Uterus (tissue), 3 donors: ENCODE measurements at regions not wholly inside any gene's neighbourhood (a gene's known extent, or its start where the extent isn't known, plus 50 kb on each side); places are given as distances from the start of the nearest gene placed in this dataset.

ENCODE experiments used
- DNase-seq, 2 donors: peaks; one replicate each; pipeline ENCODE4 v3.0.0-alpha.2; 2019 to 2020
- H3K27ac ChIP-seq, 2 donors: fragments of 200-600 bp; sonication (generic); 1 replicate in 1 of 2; 2 replicates in 1 of 2; pipeline ENCODE4 v1.5.1; 2016 to 2018
- H3K27me3 ChIP-seq, 2 donors: fragments of 200-600 bp; sonication (generic); one replicate each; pipeline ENCODE4 v1.5.1; 2018 to 2019; ENCODE audit warnings: control low read depth in 1 of 2
- H3K36me3 ChIP-seq, 2 donors: fragments of 200-600 bp; sonication (generic); one replicate each; pipeline ENCODE4 v1.5.1; 2019; ENCODE audit warnings: control low read depth in 1 of 2
- H3K4me1 ChIP-seq, 2 donors: fragments of 200-600 bp; sonication (generic); one replicate each; pipeline ENCODE4 v1.5.1; 2018 to 2019; ENCODE audit warnings: control low read depth in 1 of 2
- H3K4me3 ChIP-seq, 2 donors: fragments of 200-600 bp; sonication (generic); 1 replicate in 1 of 2; 2 replicates in 1 of 2; pipeline ENCODE4 v1.5.1; 2018 to 2019; ENCODE audit warnings: mild to moderate bottlenecking in 1 of 2
- H3K9me3 ChIP-seq, 2 donors: fragments of 200-600 bp; sonication (generic); one replicate each; pipeline ENCODE4 v1.5.1; 2019; ENCODE audit warnings: control low read depth in 1 of 2
- CTCF ChIP-seq, 4 experiments: fragments of 200-600 bp in 2 of 4; fragments of 450-650 bp in 2 of 4; sonication (generic) in 2 of 4; IDR thresholded peaks; one replicate each; pipeline ENCODE4 v1.5.1; 2016 to 2019; ENCODE audit warnings: antibody characterized with exemption in 4 of 4, mild to moderate bottlenecking in 2 of 4, moderate library complexity in 1 of 4
- POLR2A ChIP-seq, 2 donors: fragments of 450-650 bp; IDR thresholded peaks; one replicate each; pipeline ENCODE4 v1.6.1; 2016; ENCODE audit warnings: antibody characterized with exemption in 2 of 2, mild to moderate bottlenecking in 1 of 2, moderate library complexity in 1 of 2
- intact Hi-C: fragments of 100-400 bp; cut with DNase I; formaldehyde crosslinking; loops from one replicate; pipeline ENCODE4 v1.15.1; 2023; ENCODE audit warnings: low total_unique reads
- donor health status: DM: yes; HTN: yes; CAD: no.

- H3K4me3 ChIP-seq: no peak overlapping the region
- H3K4me1 ChIP-seq: no peaks in the 10 kb centered on the region
- intact Hi-C loops: no loop called here
- no peaks in the 10 kb centered on the region for H3K27me3 ChIP-seq
- H3K27ac ChIP-seq: no peak overlapping the region
- TF ChIP-seq CTCF (IDR thresholded peaks at IDR 0.05) (no peak), POLR2A (IDR thresholded peaks at IDR 0.05) (no peak)
- DNase-seq: no peak
- no peaks in the 10 kb centered on the region for H3K36me3 ChIP-seq
- H3K9me3 ChIP-seq: no peaks in the 10 kb centered on the region
These were observed 97.7 kb upstream of the CDH6 start for GRCh38 chr5:31095796-31096195.

GRCh38 chr5:31091501-31091900, 102.0 kb upstream of the CDH6 start:
- DNase-seq: no peak
- H3K4me3 ChIP-seq: no peak overlapping the region
- intact Hi-C loops: no loop called here

GRCh38 chr5:31090467-31090866, 103.0 kb upstream of the CDH6 start:
- no peaks in the 10 kb centered on the region for H3K27me3 ChIP-seq
- intact Hi-C loops: no loop called here
- no peak for DNase-seq
- H3K4me1 ChIP-seq: no peaks in the 10 kb centered on the region
- H3K4me3 ChIP-seq: no peak overlapping the region
- H3K9me3 ChIP-seq: no peaks in the 10 kb centered on the region
- no peak overlapping the region for H3K27ac ChIP-seq
- no peaks in the 10 kb centered on the region for H3K36me3 ChIP-seq
- TF ChIP-seq POLR2A (IDR thresholded peaks at IDR 0.05): no peak

More at GRCh38 chr5:31091501-31091900, 102.0 kb upstream of the CDH6 start:
- H3K27ac ChIP-seq: no peak overlapping the region
- H3K4me1 ChIP-seq: no peaks in the 10 kb centered on the region
- no peaks in the 10 kb centered on the region for H3K27me3 ChIP-seq
- no peaks in the 10 kb centered on the region for H3K36me3 ChIP-seq
- TF ChIP-seq CTCF (IDR thresholded peaks at IDR 0.05) (no peak), POLR2A (IDR thresholded peaks at IDR 0.05) (no peak)
- no peaks in the 10 kb centered on the region for H3K9me3 ChIP-seq

- intact Hi-C loops: no loop called here
These were observed 106.6 kb upstream of the CDH6 start for GRCh38 chr5:31086839-31087415.

GRCh38 chr5:31084871-31085270, 108.6 kb upstream of the CDH6 start:
- intact Hi-C loops: no loop called here

More at GRCh38 chr5:31086839-31087415, 106.6 kb upstream of the CDH6 start:
- H3K4me3 ChIP-seq: no peak overlapping the region
- no peaks in the 10 kb centered on the region for H3K4me1 ChIP-seq
- no peak overlapping the region for H3K27ac ChIP-seq
- TF ChIP-seq CTCF (IDR thresholded peaks at IDR 0.05) (no peak), POLR2A (IDR thresholded peaks at IDR 0.05) (no peak)
- no peak for DNase-seq
- no peaks in the 10 kb centered on the region for H3K36me3 ChIP-seq
- no peaks in the 10 kb centered on the region for H3K27me3 ChIP-seq
- no peaks in the 10 kb centered on the region for H3K9me3 ChIP-seq

More at GRCh38 chr5:31084871-31085270, 108.6 kb upstream of the CDH6 start:
- no peak overlapping the region for H3K4me3 ChIP-seq
- no peaks in the 10 kb centered on the region for H3K27me3 ChIP-seq
- no peak for DNase-seq
- no peak for TF ChIP-seq POLR2A (IDR thresholded peaks at IDR 0.05)
- no peak for TF ChIP-seq CTCF (IDR thresholded peaks at IDR 0.05)
- no peaks in the 10 kb centered on the region for H3K9me3 ChIP-seq
- no peaks in the 10 kb centered on the region for H3K36me3 ChIP-seq
- no peak overlapping the region for H3K27ac ChIP-seq
- H3K4me1 ChIP-seq: no peaks in the 10 kb centered on the region
